Activated T-cell treated with anti-CD3 and anti-CD28 coated beads, Interleukin-2, amount 50 U/mL, for 72 hours (primary cell): ENCODE measurements at regions not wholly inside any gene's neighbourhood (a gene's known extent, or its start where the extent isn't known, plus 50 kb on each side); places are given as distances from the start of the nearest gene placed in this dataset.

Experiments
- ATAC-seq, 2 donors: fragments of 150-1000 bp; cut with Tn5 transposase; replicated peaks in 1 of 2; 2 replicates each; pipeline ENCODE4 v1.10.0; 2021; ENCODE audit warnings: moderate library complexity in 2 of 2, mild to moderate bottlenecking in 1 of 2
- DNase-seq, 2 donors: peaks; one replicate each; pipeline ENCODE4 v3.0.0; 2021 to 2022; ENCODE audit warnings: mixed read lengths in 1 of 2
- H3K27ac Mint-ChIP-seq: one replicate; pipeline ENCODE4 v1.8.0; 2022; ENCODE audit warnings: mild to moderate bottlenecking, moderate library complexity, mixed read lengths
- H3K27me3 Mint-ChIP-seq: one replicate; pipeline ENCODE4 v1.8.0; 2022; ENCODE audit warnings: low read depth, mixed read lengths
- H3K36me3 Mint-ChIP-seq, 2 donors: one replicate each; pipeline ENCODE4 v1.8.0; 2022; ENCODE audit warnings: mixed read lengths in 2 of 2, mild to moderate bottlenecking in 1 of 2; ENCODE audit not compliant: insufficient read depth in 2 of 2
- H3K4me1 Mint-ChIP-seq: one replicate; pipeline ENCODE4 v1.8.0; 2022; ENCODE audit warnings: low read depth, mixed read lengths
- H3K4me3 Mint-ChIP-seq, 2 donors: one replicate each; pipeline ENCODE4 v1.8.0; 2022; ENCODE audit warnings: mild to moderate bottlenecking in 2 of 2, mixed read lengths in 2 of 2, moderate library complexity in 2 of 2
- H3K9me3 Mint-ChIP-seq, 2 donors: one replicate each; pipeline ENCODE4 v1.8.0; 2022; ENCODE audit warnings: mixed read lengths in 2 of 2

- Mint-ChIP-seq H3K27me3 (no peaks in the 10 kb centered on the region), H3K36me3 (no peaks in the 10 kb centered on the region), H3K27ac (no peak overlapping the region), H3K4me3 (no peak overlapping the region), H3K4me1 (no peaks in the 10 kb centered on the region), H3K9me3 (peaks cover 0 to 3% of the 10 kb centered on the region in 2 donors)
- ATAC-seq, result no peak
- DNase-seq, result no peak
Measured at GRCh38 chr4:156280686-156281085, 327.0 kb upstream of the CTSO start.

- DNase-seq, result no peak
- no peak overlapping the region for H3K4me3 Mint-ChIP-seq
- peaks cover 2 to 3% of the 10 kb centered on the region in 2 donors for H3K9me3 Mint-ChIP-seq
- no peak overlapping the region for H3K27ac Mint-ChIP-seq
- H3K36me3 Mint-ChIP-seq, result no peaks in the 10 kb centered on the region
- no peak for ATAC-seq
- no peaks in the 10 kb centered on the region for H3K4me1 Mint-ChIP-seq
- H3K27me3 Mint-ChIP-seq, result no peaks in the 10 kb centered on the region
Measured at GRCh38 chr4:156265407-156265806, 311.7 kb upstream of the CTSO start.

- Mint-ChIP-seq H3K36me3 (no peaks in the 10 kb centered on the region), H3K27ac (no peak overlapping the region), H3K4me1 (no peaks in the 10 kb centered on the region), H3K27me3 (no peaks in the 10 kb centered on the region), H3K9me3 (peaks cover 2 to 3% of the 10 kb centered on the region in 2 donors), H3K4me3 (no peak overlapping the region)
- no peak for ATAC-seq
- no peak for DNase-seq
Measured at GRCh38 chr4:156261230-156261629, 307.6 kb upstream of the CTSO start.

- ATAC-seq (no peak), DNase-seq (no peak)
- Mint-ChIP-seq H3K36me3 (no peaks in the 10 kb centered on the region), H3K27me3 (no peaks in the 10 kb centered on the region), H3K4me1 (no peaks in the 10 kb centered on the region), H3K27ac (no peak overlapping the region), H3K4me3 (no peak overlapping the region), H3K9me3 (peaks cover 1 to 5% of the 10 kb centered on the region in 2 donors)
Measured at GRCh38 chr4:156255230-156256007, 301.8 kb upstream of the CTSO start.

GRCh38 chr4:156252358-156252921, 298.8 kb upstream of the CTSO start:
- peaks cover 3 to 7% of the 10 kb centered on the region in 2 donors for H3K9me3 Mint-ChIP-seq
- H3K4me1 Mint-ChIP-seq, result no peaks in the 10 kb centered on the region
- DNase-seq, result no peak
- no peak for ATAC-seq
- no peak overlapping the region for H3K4me3 Mint-ChIP-seq
- H3K27me3 Mint-ChIP-seq, result no peaks in the 10 kb centered on the region
- H3K36me3 Mint-ChIP-seq, result no peaks in the 10 kb centered on the region
- no peak overlapping the region for H3K27ac Mint-ChIP-seq

- no peak for DNase-seq
- Mint-ChIP-seq H3K36me3 (no peaks in the 10 kb centered on the region), H3K27me3 (no peaks in the 10 kb centered on the region)
Measured at GRCh38 chr4:156251373-156252065, 297.9 kb upstream of the CTSO start.

GRCh38 chr4:156248917-156249316, 295.3 kb upstream of the CTSO start:
- ATAC-seq (no peak), DNase-seq (no peak)
- no peaks in the 10 kb centered on the region for H3K4me1 Mint-ChIP-seq
- H3K9me3 Mint-ChIP-seq, result peaks cover 1 to 7% of the 10 kb centered on the region in 2 donors
- H3K27ac Mint-ChIP-seq, result no peak overlapping the region
- no peaks in the 10 kb centered on the region for H3K27me3 Mint-ChIP-seq
- no peaks in the 10 kb centered on the region for H3K36me3 Mint-ChIP-seq
- no peak overlapping the region for H3K4me3 Mint-ChIP-seq

More at GRCh38 chr4:156251373-156252065, 297.9 kb upstream of the CTSO start:
- Mint-ChIP-seq H3K4me1 (no peaks in the 10 kb centered on the region), H3K9me3 (peaks cover 3 to 7% of the 10 kb centered on the region in 2 donors), H3K27ac (no peak overlapping the region), H3K4me3 (no peak overlapping the region)
- ATAC-seq, result no peak

GRCh38 chr4:156247470-156247869, 293.8 kb upstream of the CTSO start:
- no peaks in the 10 kb centered on the region for H3K27me3 Mint-ChIP-seq
- ATAC-seq (no peak), DNase-seq (no peak)
- no peak overlapping the region for H3K27ac Mint-ChIP-seq
- peaks cover 1 to 7% of the 10 kb centered on the region in 2 donors for H3K9me3 Mint-ChIP-seq
- H3K4me3 Mint-ChIP-seq, result no peak overlapping the region
- H3K4me1 Mint-ChIP-seq, result no peaks in the 10 kb centered on the region
- no peaks in the 10 kb centered on the region for H3K36me3 Mint-ChIP-seq

GRCh38 chr4:156243015-156243414, 289.3 kb upstream of the CTSO start:
- peaks cover 0 to 3% of the 10 kb centered on the region in 2 donors for H3K36me3 Mint-ChIP-seq
- DNase-seq (no peak), ATAC-seq (no peak)
- no peaks in the 10 kb centered on the region for H3K27me3 Mint-ChIP-seq
- H3K4me1 Mint-ChIP-seq, result no peaks in the 10 kb centered on the region
- no peak overlapping the region for H3K27ac Mint-ChIP-seq
- H3K9me3 Mint-ChIP-seq, result peaks cover 1 to 7% of the 10 kb centered on the region in 2 donors
- no peak overlapping the region for H3K4me3 Mint-ChIP-seq

- DNase-seq (no peak), ATAC-seq (no peak)
- Mint-ChIP-seq H3K4me1 (no peaks in the 10 kb centered on the region), H3K9me3 (peaks cover 1 to 7% of the 10 kb centered on the region in 2 donors), H3K27me3 (no peaks in the 10 kb centered on the region), H3K36me3 (peaks cover 0 to 3% of the 10 kb centered on the region in 2 donors), H3K4me3 (no peak overlapping the region), H3K27ac (no peak overlapping the region)
Measured at GRCh38 chr4:156242390-156242789, 288.7 kb upstream of the CTSO start.

- Mint-ChIP-seq H3K36me3 (peaks cover 0 to 3% of the 10 kb centered on the region in 2 donors), H3K4me1 (no peaks in the 10 kb centered on the region), H3K4me3 (no peak overlapping the region), H3K9me3 (peaks cover 1 to 7% of the 10 kb centered on the region in 2 donors), H3K27me3 (no peaks in the 10 kb centered on the region), H3K27ac (no peak overlapping the region)
- no peak for DNase-seq
- no peak for ATAC-seq
Measured at GRCh38 chr4:156241896-156242295, 288.2 kb upstream of the CTSO start.

- Mint-ChIP-seq H3K27ac (no peak overlapping the region), H3K9me3 (peaks cover 7% of the 10 kb centered on the region in 2 donors), H3K4me1 (no peaks in the 10 kb centered on the region)
Measured at GRCh38 chr4:156238171-156238570, 284.5 kb upstream of the CTSO start.

GRCh38 chr4:156237231-156237630, 283.6 kb upstream of the CTSO start:
- DNase-seq (no peak), ATAC-seq (no peak)
- H3K27ac Mint-ChIP-seq, result no peak overlapping the region
- no peaks in the 10 kb centered on the region for H3K4me1 Mint-ChIP-seq
- no peak overlapping the region for H3K4me3 Mint-ChIP-seq
- peaks cover 0 to 3% of the 10 kb centered on the region in 2 donors for H3K36me3 Mint-ChIP-seq
- no peaks in the 10 kb centered on the region for H3K27me3 Mint-ChIP-seq
- peaks cover 7% of the 10 kb centered on the region in 2 donors for H3K9me3 Mint-ChIP-seq

More at GRCh38 chr4:156238171-156238570, 284.5 kb upstream of the CTSO start:
- H3K36me3 Mint-ChIP-seq, result peaks cover 0 to 3% of the 10 kb centered on the region in 2 donors
- no peaks in the 10 kb centered on the region for H3K27me3 Mint-ChIP-seq
- H3K4me3 Mint-ChIP-seq, result no peak overlapping the region
- DNase-seq, result no peak
- no peak for ATAC-seq
